A673 (cell line): ENCODE measurements at regions not wholly inside any gene's neighbourhood (a gene's known extent, or its start where the extent isn't known, plus 50 kb on each side); places are given as distances from the start of the nearest gene placed in this dataset.

Source experiments
- BruUV-seq: library from RNA; stranded (reverse); fragments of 400-500 nt; replicated peaks from 2 replicates; lab custom pipeline; 2021; lab: Mats Ljungman, UMichigan
- CTCF ChIA-PET: fragments of 300-600 bp; sonication (Branson Sonifier 250); formaldehyde crosslinking; loops from one replicate; lab custom pipeline; 2022; ENCODE audit warnings: antibody characterized with exemption; lab: Charles Lee
- POLR2A ChIA-PET: fragments of 300-600 bp; sonication (Branson Sonifier 250); formaldehyde crosslinking; loops from one replicate; lab custom pipeline; 2022; ENCODE audit warnings: antibody characterized with exemption; ENCODE audit not compliant: low non-redundant PET; lab: Charles Lee
- DNase-seq: peaks from one replicate; pipeline ENCODE4 v3.0.0-alpha.2; 2015; ENCODE audit warnings: low spot score
- H3K27ac ChIP-seq: fragments of 200-600 bp; sonication (generic); 2 replicates; pipeline ENCODE4 v1.5.1; 2016; ENCODE audit warnings: mixed run types, low read depth, mild to moderate bottlenecking, mixed read lengths, antibody characterized with exemption, low read length; ENCODE audit not compliant: poor library complexity, severe bottlenecking
- H3K27me3 ChIP-seq: fragments of 200-600 bp; sonication (generic); replicated peaks from 2 replicates; pipeline ENCODE4 v1.6.1; 2017; ENCODE audit warnings: mixed run types, low read depth, mild to moderate bottlenecking, mixed read lengths, antibody characterized with exemption, low read length; ENCODE audit not compliant: insufficient read depth, poor library complexity
- H3K36me3 ChIP-seq: fragments of 200-600 bp; sonication (generic); 2 replicates; pipeline ENCODE4 v1.6.1; 2016; ENCODE audit warnings: mixed run types, mild to moderate bottlenecking, mixed read lengths, antibody characterized with exemption, low read length; ENCODE audit not compliant: insufficient read depth, poor library complexity, severe bottlenecking
- H3K4me1 ChIP-seq: fragments of 200-600 bp; sonication (generic); 2 replicates; pipeline ENCODE4 v1.6.1; 2017; ENCODE audit warnings: mixed run types, mild to moderate bottlenecking, mixed read lengths, antibody characterized with exemption, low read length; ENCODE audit not compliant: insufficient read depth, poor library complexity, severe bottlenecking
- H3K4me3 ChIP-seq: fragments of 200-600 bp; sonication (generic); 2 replicates; pipeline ENCODE4 v1.5.1; 2016; ENCODE audit warnings: low read depth, mixed run types, mild to moderate bottlenecking, mixed read lengths, low read length; ENCODE audit not compliant: poor library complexity, severe bottlenecking
- H3K9me3 ChIP-seq: fragments of 200-600 bp; sonication (generic); 2 replicates; pipeline ENCODE4 v1.6.1; 2016; ENCODE audit warnings: mixed run types, low read depth, mild to moderate bottlenecking, mixed read lengths, antibody characterized with exemption, low read length; ENCODE audit not compliant: poor library complexity, severe bottlenecking
- CTCF ChIP-seq: fragments of 300-800, 200-600 bp; sonication (generic); conservative IDR thresholded peaks from 2 replicates; pipeline ENCODE4 v1.5.1; 2017; ENCODE audit warnings: low read depth, mild to moderate bottlenecking, antibody characterized with exemption, low read length, moderate library complexity, mixed read lengths
- EZH2 ChIP-seq: fragments of 200-600 bp; sonication (generic); IDR thresholded peaks from 2 replicates; pipeline ENCODE4 v1.6.1; 2017; ENCODE audit warnings: borderline replicate concordance, low read depth, mild to moderate bottlenecking, mixed read lengths, antibody characterized with exemption, low read length; ENCODE audit not compliant: poor library complexity, severe bottlenecking
- intact Hi-C: fragments of 100-400 bp; cut with micrococcal nuclease; formaldehyde crosslinking; loops from one replicate; pipeline ENCODE4 v1.10.0; 2022; ENCODE audit not compliant: unreplicated experiment

- POLR2A ChIA-PET: no interaction called here
- intact Hi-C loops: loop anchor here (10.0 kb wide), 1 partner anchor 683 kb away; no protein-coding TSS in a partner anchor
Observed at GRCh38 chr7:84331616-84332015, 137.0 kb upstream of the SEMA3A start.

GRCh38 chr7:84328571-84328970 is 134.0 kb upstream of the SEMA3A start:
- H3K27ac ChIP-seq: no peak overlapping the region
- DNase-seq: no peak
- BruUV-seq: no TSS peak
- no peaks in the 10 kb centered on the region for H3K9me3 ChIP-seq
- no peaks in the 10 kb centered on the region for H3K27me3 ChIP-seq
- H3K4me3 ChIP-seq: no peak overlapping the region
- peaks cover 4% of the 10 kb centered on the region for H3K4me1 ChIP-seq
- TF ChIP-seq EZH2: no peak
- TF ChIP-seq CTCF: no peak
- POLR2A ChIA-PET: no interaction called here
- CTCF ChIA-PET: no interaction called here
- intact Hi-C loops: no loop called here
- no peaks in the 10 kb centered on the region for H3K36me3 ChIP-seq

More at GRCh38 chr7:84331616-84332015, 137.0 kb upstream of the SEMA3A start:
- no TSS peak for BruUV-seq
- H3K27ac ChIP-seq: no peak overlapping the region
- TF ChIP-seq CTCF: no peak
- no peak overlapping the region for H3K4me3 ChIP-seq
- CTCF ChIA-PET: no interaction called here
- no peaks in the 10 kb centered on the region for H3K27me3 ChIP-seq
- no peaks in the 10 kb centered on the region for H3K9me3 ChIP-seq
- H3K36me3 ChIP-seq: no peaks in the 10 kb centered on the region
- no peaks in the 10 kb centered on the region for H3K4me1 ChIP-seq
- peak; percentile 19 for DNase-seq

GRCh38 chr7:84324136-84324630 is 129.6 kb upstream of the SEMA3A start:
- POLR2A ChIA-PET: no interaction called here
- no peaks in the 10 kb centered on the region for H3K36me3 ChIP-seq
- peaks cover 4% of the 10 kb centered on the region for H3K4me1 ChIP-seq
- intact Hi-C loops: no loop called here
- no peak overlapping the region for H3K27ac ChIP-seq
- DNase-seq: no peak
- no peak overlapping the region for H3K4me3 ChIP-seq
- BruUV-seq: no TSS peak
- CTCF ChIA-PET: no interaction called here
- TF ChIP-seq CTCF: no peak
- TF ChIP-seq EZH2: no peak
- no peaks in the 10 kb centered on the region for H3K27me3 ChIP-seq
- H3K9me3 ChIP-seq: no peaks in the 10 kb centered on the region
